GM18508 (cell line): ENCODE measurements at regions not wholly inside any gene's neighbourhood (a gene's known extent, or its start where the extent isn't known, plus 50 kb on each side); places are given as distances from the start of the nearest gene placed in this dataset.
"Not testable (repeated sequence)": the region's sequence is repeated elsewhere in the genome, so short reads cannot be mapped to it uniquely, and the experiment has no call there.

Source experiments
- ATAC-seq: cut with Tn5 transposase; IDR thresholded peaks from one replicate; pipeline ENCODE4 v1.9.1; 2021; ENCODE audit warnings: moderate number of reproducible peaks; ENCODE audit not compliant: insufficient read depth, unreplicated experiment

DNA sequence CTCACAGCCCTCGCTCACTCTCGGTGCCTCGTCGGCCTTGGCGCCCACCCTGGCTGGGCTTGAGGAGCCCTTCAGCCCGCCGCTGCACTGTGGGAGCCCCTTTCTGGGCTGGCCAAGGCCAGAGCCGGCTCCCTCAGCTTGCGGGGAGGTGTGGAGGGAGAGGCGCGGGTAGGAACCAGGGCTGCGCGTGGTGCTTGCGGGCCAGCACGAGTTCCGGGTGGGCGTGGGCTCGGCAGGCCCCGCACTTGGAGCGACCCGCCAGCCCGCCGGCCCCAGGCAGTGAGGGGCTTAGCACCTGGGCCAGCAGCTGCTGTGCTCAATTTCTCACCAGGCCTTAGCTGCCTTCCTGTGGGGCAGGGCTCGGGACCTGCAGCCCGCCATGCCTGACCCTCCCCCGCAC lies 202.4 kb upstream of the PRSS16 start:
- not testable (repeated sequence) for ATAC-seq

GRCh38 chr6:27047725-27048124 lies 199.8 kb upstream of the PRSS16 start:
- ATAC-seq: not testable (repeated sequence)

DNA sequence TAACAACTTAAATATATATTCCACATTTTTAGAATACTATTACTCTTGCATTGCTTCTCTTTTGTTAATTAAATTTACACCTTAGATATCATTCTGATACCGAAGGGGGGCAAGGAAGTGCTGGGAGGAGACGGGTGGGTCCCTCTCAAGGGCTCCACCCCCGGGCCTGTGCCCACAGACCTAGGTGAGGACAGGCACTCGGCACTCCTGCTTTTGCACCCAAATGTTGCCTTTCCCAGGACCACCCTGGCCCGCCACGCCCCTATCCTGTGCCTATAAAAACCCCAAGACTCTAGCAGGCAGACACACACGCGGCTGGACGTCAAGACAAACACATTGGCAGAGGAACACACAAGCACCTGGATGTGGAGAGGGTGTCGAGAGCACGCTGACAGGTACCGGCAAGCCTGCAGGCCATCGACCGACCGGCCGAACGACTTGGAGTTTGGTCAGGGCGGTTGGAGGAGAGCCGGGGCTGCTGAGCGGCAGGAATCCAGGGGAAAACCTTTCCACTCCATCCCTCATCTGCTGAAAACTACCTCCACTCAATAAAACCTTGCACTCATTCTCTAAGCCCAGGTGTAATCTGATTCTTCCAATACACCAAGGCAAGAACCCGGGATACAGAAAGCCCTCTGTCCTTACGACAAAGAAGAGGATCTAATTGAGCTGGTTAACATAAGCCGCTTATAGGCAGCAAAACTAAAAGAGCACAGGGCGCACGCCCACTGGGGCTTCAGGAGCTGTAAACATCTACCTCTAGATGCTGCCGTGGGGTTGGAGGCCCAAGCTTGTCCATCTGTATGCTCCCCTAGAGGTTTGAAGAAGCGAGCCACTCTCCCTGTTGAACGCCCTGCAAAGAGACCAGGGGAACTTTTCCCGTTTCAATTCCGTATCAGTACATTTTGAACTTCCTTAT lies 197.4 kb upstream of the PRSS16 start:
- ATAC-seq: no peak

GRCh38 chr6:27052082-27052730 lies 195.3 kb upstream of the PRSS16 start:
- ATAC-seq: not testable (repeated sequence)

DNA sequence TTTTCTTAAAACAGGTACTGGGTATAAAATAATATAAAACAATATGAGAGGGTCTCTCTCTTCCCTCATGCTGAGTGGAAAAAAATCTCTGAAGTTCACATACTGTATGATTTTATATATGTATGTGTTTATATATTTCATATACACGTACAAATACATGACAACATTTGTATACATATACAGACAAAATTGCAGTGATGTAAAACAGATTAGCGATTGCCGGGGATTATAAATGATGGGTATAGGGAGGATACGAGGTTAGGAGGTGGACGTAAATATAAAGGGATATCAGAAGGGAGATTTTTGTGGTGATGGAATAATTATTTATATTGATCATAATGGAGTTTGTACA lies 194.8 kb upstream of the PRSS16 start:
- ATAC-seq: no peak

DNA sequence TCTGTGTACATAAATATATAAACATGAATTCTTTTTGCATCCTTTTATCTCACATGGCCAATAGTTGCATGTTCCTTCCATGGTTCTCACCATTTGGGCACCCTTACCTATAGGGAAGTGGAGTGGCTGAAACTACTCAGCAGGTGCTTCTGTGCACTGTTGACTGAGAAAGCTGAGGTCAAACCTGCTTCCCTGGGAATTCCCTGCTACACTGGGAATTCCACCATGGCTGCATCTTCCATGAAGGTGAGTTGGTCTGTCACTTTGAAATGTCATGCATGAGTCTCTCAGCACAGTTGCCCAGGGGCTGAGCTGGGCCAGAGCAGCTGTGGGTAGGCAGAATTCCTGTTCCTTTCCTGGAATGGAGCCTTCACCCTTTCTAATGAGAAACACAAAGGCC lies 193.8 kb upstream of the PRSS16 start:
- no peak for ATAC-seq

DNA sequence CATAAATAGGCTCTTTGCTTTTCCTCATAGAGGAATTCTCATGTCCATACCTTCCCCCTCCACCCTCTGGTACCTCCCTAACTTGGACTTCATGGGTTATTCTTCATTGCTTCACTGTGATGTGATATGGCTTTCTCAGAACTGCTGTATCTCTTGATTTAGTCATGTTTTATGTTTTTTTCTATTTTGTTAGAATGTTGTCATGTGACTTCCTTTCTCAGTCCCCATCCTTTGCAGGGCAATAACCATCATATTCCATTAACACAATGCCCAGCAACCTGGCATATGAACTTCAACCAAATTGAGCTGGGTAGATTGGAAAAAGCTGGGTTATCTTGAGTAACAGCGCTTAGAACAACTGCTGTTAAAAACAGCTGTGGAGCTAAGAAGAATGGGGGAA lies 190.9 kb upstream of the PRSS16 start:
- ATAC-seq: no peak

GRCh38 chr6:27059621-27060425 lies 187.7 kb upstream of the PRSS16 start:
- no peak for ATAC-seq

- no peak for ATAC-seq
Measured at GRCh38 chr6:27061235-27061993, 186.1 kb upstream of the PRSS16 start.

GRCh38 chr6:27062755-27063154 lies 184.7 kb upstream of the PRSS16 start:
- no peak for ATAC-seq

DNA sequence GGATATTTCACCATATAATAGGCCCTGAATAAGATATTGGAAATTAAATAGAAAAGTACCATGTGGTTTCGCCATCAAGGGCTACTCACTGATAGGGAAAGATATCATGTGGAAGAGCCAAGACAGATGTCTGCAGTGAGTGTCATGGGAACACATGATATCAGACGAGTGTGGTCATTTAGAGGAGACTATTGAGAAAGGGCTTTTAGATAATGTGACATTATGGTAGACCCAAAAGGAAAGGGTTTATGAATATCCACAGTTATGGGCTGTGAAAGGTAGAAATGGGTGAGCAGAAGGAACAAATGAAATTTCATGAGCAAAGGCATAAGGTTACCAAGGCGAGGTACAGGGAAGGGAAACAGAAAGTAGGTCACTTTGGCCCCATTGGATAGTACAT lies 182.3 kb upstream of the PRSS16 start:
- no peak for ATAC-seq

DNA sequence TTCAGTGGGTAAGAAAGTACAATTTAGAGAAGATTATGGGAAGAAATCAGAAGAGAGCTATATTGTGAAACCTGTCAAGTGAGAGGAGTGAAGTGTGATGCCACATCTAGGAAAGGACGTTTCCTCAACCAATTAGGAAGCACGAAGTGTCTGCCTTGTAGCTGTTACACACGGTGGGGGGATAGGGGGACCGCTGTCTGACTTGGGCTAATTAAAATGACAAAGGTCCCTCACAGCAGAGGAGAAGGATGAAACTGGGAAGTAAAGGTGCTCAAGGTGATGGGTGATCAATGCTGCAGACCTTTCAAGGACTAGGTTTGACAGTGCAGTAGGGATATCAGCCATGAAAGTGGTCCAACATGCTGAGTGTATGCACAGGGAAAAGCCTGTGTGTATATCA lies 181.1 kb upstream of the PRSS16 start:
- ATAC-seq: no peak

DNA sequence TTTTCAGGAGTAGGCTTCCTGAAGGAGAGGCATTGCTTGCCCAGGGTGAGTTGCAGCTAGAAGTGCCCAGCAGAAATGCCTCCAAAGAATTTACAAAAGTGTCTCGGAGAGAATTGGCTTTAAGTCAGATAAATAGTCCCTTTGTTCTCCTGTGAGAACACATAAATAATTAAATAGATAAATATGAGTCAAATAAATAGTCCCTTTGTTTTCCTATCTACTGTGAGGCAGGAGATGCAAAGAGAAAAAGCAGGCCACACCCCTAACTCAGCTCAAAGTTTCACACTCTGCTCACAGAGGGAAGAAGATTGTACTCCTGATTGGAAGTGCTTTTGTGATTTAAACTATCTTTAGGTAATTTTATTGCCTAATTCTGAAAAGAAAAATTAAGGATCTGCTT lies 180.7 kb upstream of the PRSS16 start:
- no peak for ATAC-seq

DNA sequence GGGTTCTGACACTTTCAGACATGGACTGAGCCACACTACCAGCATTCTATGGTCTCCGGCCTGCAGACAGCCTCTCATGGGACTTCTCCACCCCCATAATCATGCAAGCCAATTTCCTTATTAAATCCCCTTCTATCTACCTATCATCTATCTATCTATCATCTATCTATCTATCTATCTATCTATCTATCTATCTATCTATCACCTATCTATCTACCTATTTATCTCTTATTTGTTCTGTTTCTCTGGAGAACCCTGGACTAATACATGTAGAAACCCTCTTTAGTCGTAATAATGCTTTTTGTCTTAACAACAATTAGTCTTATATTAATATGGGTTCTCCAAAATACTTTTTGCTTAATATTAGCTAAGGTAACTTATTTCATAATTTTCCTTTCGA lies 174.1 kb upstream of the PRSS16 start:
- no peak for ATAC-seq

GRCh38 chr6:27076116-27076515 lies 171.4 kb upstream of the PRSS16 start:
- no peak for ATAC-seq

DNA sequence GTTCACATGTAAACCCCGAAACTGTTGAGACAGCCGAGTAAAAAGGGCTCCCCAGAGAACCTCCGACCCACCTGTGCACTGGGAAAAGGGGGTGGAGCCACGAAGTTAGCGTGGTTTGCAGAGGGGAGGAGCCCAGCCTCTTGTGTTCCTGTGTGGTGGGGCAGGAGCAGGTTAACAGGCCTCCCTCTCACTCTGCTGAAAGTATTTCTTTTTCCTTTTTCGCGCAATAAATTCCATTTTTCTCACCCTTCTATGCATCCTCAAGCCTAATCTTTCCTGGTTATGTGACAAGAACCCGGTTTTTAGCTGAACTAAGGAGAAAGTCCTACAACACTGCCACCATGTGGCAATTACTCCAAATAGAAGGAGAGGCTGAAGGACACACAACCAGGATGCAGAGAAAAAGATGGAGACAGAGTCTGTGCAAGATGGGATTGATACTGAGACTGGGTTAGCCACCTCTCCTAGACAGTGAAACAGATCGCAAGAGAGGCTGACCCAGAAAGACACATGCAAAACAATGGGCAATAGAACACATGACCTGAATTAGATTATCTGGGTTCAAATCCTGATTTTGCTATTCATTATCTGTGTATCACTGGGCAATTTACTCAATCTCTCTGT lies 168.7 kb upstream of the PRSS16 start:
- ATAC-seq: no peak

DNA sequence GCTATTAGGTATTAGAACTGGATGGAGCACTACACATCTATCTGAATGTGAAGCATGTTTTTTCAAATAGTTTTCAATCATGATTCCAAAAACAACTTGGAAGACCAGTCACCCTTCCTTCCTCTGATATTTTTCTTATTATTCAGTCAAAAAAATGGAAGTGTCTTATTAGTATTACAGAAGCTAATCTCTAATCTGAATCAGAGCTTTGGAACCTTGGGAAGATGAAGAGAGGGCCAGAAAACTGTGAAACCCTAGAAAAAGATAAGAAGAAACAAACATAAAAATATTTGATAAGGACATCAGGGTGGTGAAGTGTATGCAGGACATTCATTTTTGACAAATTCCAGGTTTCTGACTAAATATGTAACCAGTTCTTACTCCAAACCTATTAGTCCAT lies 166.3 kb upstream of the PRSS16 start:
- no peak for ATAC-seq

GRCh38 chr6:27081931-27082330 lies 165.6 kb upstream of the PRSS16 start:
- no peak for ATAC-seq

DNA sequence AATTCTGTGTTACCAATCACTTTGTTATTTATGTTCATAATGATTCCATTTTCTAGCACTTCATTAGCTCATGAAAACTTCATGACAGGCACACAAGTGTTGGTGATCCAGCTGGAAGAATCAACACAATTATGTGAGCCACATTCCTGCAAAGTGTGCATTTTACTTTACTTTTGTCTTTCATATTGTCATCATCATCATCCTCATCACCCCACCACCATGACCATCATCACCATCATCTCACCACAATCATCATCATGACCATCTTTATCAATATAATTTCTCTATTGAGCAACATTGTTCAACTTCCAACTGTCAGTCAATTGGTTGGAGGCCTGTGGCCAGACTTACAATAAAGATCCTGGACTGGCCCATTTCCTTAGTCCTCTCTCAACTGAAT lies 159.4 kb upstream of the PRSS16 start:
- ATAC-seq: no peak
